AG10803 (cell line): ENCODE measurements at regions not wholly inside any gene's neighbourhood (a gene's known extent, or its start where the extent isn't known, plus 50 kb on each side); places are given as distances from the start of the nearest gene placed in this dataset.

Source experiments
- DNase-seq: peaks from one replicate; pipeline ENCODE4 v3.0.0; 2010; ENCODE audit warnings: low read depth
- H3K4me3 ChIP-seq: 2 replicates; pipeline ENCODE4 v1.5.1; 2011; ENCODE audit warnings: mild to moderate bottlenecking, low read length, control low read depth
- TF ChIP-seq, protein P1 (sequence below): conservative IDR thresholded peaks from 2 replicates; pipeline ENCODE4 v1.5.1; 2011; ENCODE audit warnings: mild to moderate bottlenecking, low read length, control low read depth, inconsistent platforms

GRCh38 chr21:30104241-30104640, 62.4 kb downstream of the CLDN17 start:
- DNase-seq: no peak
- H3K4me3 ChIP-seq: no peak overlapping the region
- TF ChIP-seq, protein P1, sequence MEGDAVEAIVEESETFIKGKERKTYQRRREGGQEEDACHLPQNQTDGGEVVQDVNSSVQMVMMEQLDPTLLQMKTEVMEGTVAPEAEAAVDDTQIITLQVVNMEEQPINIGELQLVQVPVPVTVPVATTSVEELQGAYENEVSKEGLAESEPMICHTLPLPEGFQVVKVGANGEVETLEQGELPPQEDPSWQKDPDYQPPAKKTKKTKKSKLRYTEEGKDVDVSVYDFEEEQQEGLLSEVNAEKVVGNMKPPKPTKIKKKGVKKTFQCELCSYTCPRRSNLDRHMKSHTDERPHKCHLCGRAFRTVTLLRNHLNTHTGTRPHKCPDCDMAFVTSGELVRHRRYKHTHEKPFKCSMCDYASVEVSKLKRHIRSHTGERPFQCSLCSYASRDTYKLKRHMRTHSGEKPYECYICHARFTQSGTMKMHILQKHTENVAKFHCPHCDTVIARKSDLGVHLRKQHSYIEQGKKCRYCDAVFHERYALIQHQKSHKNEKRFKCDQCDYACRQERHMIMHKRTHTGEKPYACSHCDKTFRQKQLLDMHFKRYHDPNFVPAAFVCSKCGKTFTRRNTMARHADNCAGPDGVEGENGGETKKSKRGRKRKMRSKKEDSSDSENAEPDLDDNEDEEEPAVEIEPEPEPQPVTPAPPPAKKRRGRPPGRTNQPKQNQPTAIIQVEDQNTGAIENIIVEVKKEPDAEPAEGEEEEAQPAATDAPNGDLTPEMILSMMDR: no peak

DNA sequence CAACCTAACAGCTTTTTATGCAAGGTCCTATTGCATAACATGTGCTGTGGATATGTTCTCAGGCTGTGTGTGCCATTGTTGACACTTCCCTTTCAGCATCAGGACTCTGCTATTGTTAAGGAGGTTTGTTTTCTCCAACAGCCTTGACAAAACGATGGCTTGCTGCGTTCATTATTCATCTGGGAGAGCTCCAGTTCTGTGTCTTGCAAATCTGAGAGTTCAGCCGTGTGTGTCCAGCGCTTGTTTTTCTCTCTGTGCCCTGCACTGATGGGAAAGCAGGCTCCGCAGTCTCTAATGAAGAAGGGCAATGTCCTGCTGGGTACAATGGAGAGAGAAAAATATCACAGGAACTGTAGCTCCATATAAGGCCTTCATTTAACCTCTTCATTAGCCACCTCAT, 63.7 kb downstream of the CLDN17 start:
- no peak for DNase-seq
- no peak overlapping the region for H3K4me3 ChIP-seq
- TF ChIP-seq, protein P1: no peak

GRCh38 chr21:30101967-30102366, 64.6 kb downstream of the CLDN17 start:
- TF ChIP-seq, protein P1: no peak
- no peak overlapping the region for H3K4me3 ChIP-seq
- DNase-seq: no peak

GRCh38 chr21:30097791-30098190, 68.8 kb downstream of the CLDN17 start:
- TF ChIP-seq, protein P1: no peak
- no peak for DNase-seq
- no peak overlapping the region for H3K4me3 ChIP-seq

GRCh38 chr21:30083225-30083945, 83.2 kb downstream of the CLDN17 start:
- TF ChIP-seq, protein P1: no peak
- DNase-seq: no peak
- no peak overlapping the region for H3K4me3 ChIP-seq

DNA sequence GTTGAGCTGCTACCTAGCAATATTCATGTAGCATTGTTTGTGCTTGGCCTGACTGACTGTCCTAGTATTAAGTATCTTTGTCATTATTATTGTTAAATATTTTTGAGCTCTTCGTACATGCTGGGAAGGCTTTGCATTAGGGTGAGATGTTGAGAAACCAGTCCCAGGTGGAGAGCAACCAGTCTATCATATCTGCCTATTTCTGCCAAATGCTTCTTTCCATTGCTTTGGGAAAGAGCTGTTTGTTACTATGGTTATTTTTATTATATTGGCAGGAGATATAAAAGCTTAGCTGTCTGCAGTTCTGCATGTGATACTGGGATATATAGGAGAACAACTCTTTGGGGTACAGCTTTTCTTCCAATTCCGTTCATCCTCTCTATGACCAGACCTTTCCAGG, 85.1 kb downstream of the CLDN17 start:
- DNase-seq: no peak
- H3K4me3 ChIP-seq: no peak overlapping the region
- TF ChIP-seq, protein P1: no peak

- H3K4me3 ChIP-seq: no peak overlapping the region
- TF ChIP-seq, protein P1: peak; percentile 21
- DNase-seq: peak; percentile 8
These were observed 94.1 kb downstream of the CLDN17 start for GRCh38 chr21:30072496-30072895.
